GM18502 (cell line): ENCODE measurements at regions not wholly inside any gene's neighbourhood (a gene's known extent, or its start where the extent isn't known, plus 50 kb on each side); places are given as distances from the start of the nearest gene placed in this dataset.
"Not testable (repeated sequence)": the region's sequence is repeated elsewhere in the genome, so short reads cannot be mapped to it uniquely, and the experiment has no call there.

Experiments
- ATAC-seq: cut with Tn5 transposase; IDR thresholded peaks from one replicate; pipeline ENCODE4 v1.9.1; 2021; ENCODE audit warnings: mild to moderate bottlenecking; ENCODE audit not compliant: unreplicated experiment, poor library complexity

DNA sequence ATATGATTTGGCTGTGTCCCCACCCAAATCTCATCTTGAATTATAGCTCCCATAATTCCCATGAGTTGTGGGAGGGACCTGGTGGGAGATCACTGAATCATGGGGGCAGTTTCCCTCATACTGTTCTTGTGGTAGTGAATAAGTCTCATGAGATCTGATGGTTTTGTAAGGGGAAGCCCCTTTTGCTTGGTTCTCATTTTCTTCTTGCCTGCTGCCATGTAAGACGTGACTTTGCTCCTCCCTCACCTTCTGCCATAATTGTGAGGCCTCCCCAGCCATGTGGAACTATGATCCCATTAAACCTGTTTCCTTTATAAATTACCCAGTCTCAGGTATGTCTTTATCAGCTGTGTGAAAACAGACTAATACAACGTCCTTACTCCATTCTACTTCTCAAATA, 108.5 kb upstream of the SCAF8 start:
- not testable (repeated sequence) for ATAC-seq

DNA sequence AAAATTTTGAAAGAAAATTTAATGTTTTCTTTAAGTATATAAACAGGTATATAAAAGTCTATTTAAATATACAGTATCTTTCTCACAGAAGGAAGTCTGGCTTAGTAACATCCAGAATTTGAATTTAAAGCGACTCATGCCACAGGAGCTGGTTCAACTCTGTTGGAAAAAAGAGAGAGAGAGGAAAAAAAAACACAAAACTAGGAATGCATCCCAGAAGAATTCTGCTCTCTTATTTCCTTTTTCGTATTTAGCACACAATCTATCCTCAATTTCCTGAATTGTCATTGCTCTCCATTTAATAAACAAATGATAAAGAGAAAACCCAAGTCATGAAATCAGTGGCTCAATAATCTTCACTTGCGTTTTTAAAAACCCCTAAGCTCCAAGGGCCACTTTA, 107.5 kb upstream of the SCAF8 start:
- ATAC-seq = no peak

DNA sequence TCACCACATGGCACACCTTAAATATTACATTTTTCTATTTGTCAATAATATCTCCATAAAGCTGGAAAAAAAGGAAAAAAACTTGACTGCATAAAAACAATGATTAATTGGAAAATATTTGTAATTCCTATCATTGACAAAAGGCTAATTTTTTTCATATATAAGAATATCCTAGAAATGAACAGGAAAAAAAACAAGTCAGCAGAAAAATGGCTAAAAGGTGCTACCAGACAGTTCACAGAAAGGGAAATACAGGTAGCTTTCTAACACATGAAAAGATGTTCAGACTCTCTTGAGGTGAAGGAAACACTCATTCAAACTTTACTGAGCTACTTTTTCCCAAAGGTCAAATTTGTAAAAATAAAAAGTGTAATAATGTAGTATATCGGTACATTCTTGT, 104.1 kb upstream of the SCAF8 start:
- no peak for ATAC-seq

DNA sequence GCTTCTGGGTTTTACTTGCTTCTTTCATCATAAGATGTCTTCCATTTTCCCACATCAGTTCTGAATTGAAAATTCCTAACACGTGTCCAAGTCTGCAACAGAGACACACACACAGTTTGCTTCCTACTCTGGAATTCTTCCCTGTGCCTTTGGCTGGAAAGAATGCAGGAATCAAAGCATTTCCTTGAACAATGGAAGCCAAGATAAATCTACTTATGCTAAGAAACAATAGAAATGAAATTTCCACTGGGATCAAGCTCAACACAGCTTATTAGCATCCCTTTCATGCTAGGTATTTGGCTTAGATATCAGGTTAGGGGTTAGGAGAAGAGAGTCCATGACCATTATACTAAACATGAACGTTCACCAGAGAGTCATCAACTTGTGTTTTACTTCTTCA, 101.1 kb upstream of the SCAF8 start:
- no peak for ATAC-seq

DNA sequence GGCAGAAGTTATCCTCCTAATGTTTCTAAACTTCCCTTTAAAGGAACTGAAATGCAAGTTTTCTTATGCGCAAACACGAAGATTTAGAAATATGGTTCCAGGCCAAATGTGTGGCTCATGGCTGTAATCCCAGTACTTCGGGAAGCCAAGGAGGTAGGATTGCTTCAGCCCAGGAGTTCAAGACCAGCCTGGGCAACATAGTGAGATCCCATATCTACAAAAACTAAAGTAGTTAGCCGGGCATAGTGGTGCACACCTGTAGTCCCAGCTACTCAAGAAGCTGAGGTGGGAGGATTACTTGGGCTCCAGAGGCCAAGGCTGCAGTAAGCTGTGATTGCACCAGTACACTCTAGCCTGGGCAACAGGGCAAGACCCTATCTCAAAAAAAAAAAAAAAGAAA, 95.8 kb upstream of the SCAF8 start:
- no peak for ATAC-seq

DNA sequence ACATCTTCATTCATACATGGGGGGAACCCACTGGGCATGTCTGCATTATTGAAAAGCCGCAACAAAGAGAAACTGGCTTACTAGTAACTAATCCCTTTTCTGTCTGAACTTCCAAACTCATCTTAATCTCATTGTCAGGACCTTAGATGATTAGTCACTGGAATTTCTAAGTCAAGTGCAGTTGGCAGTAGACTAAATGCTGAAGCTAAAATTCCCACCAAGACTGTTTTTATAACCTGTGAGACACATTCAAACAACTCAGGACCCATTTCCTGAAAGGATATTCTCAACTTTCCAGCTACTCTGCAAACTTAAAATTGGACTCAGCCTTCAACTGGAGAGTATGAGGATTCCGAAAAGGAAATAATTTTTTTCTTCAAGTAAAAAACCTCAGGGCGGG, 94.8 kb upstream of the SCAF8 start:
- no peak for ATAC-seq

DNA sequence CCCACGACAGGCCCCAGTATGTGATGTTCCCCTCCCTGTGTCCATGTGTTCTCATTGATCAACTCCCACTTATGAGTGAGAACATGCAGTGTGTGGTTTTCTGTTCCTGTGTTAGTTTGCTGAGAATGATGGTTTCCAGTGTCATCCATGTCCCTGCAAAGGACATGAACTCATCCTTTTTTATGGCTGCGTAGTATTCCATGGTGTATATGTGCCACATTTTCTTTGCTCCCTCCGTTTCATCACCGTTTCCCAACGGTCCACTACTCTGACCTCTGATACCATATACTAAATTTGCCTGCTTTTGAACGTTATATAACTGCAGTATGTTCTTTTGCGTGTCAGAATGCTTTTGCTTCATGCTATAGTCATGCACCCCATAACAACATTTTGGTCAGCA, 94.0 kb upstream of the SCAF8 start:
- ATAC-seq = not testable (repeated sequence)

DNA sequence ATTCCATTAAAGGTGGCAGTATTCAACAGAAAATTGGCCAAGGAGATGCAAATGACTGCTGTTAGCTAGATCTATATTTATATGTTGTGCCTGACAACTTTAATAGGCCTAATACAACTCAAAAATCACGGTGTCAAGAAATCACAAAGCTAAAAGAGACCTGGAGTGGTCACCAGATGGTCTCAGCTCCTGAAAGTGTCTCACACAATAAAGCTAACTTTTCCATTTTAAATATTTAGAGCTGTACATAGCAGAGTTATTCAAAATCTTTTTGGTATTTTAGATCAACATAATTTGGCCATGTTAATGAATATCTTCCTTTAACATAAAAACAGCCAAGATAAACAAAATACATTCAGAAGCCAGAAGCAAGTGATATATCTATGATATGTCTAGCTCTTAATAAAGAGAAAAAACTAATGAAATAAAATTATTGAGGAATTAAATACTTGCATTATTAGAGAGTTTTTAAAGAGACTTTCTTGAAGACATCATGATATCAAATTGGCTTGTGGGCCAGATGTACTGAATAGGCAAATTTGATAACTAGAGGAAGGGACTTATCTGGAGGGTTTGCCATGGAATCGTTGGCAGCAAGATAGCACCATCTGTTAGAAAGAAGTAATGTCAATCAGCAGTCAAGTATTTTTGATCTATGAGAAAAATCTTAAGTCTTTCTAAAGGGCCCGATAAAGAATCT, 84.9 kb upstream of the SCAF8 start:
- ATAC-seq = no peak

DNA sequence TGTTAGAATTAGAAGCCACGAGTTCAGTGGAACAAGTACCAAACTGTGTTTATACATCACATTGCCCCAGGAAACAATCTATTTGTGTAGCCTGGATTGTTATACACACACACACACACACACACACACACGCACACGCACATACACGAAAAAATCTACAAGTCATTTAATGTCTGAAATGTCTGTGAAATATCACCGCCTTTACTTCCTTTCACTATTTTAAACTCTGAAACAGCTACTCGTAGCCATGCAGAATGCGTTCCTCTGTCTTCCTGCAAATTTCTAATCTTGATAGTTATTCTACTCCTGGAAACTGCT, 84.4 kb upstream of the SCAF8 start:
- ATAC-seq = no peak

DNA sequence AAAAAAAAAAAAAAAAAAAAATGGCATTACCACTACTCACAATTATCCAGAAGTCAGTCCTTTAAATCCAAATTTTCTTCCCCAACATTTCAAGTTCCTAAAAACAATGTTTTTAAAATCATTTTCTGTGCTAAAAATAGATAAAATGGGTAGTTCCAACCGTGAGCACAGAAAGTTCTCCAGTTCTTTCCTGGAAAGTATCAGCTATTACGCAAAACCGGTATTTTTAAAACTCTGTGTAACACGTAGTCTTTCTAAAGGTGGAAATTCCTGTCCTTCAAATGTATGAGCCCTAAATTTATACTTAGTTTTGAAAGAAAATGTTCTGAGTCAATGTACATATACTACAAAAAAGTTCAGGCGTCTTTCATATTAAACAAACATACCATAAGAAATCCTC, 83.5 kb upstream of the SCAF8 start:
- ATAC-seq = no peak

DNA sequence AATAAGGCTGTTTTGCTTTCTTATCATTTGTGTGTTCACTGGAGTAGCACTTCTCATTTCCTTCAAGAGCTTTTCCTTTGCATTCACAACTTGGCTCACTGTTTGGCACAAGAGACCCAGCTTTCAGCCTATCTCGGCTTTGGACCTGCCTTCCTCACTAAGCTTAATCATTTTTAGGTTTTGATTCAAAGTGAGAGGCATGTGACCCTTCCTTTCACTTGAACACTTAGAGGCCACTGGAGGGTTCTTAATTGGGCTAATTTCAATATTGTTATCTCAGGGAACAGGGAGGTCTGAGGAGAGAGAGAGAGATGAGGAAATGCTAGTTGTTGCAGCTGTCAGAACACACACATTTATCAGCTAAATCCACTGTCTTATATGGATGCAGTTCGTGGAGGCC, 82.9 kb upstream of the SCAF8 start:
- no peak for ATAC-seq

DNA sequence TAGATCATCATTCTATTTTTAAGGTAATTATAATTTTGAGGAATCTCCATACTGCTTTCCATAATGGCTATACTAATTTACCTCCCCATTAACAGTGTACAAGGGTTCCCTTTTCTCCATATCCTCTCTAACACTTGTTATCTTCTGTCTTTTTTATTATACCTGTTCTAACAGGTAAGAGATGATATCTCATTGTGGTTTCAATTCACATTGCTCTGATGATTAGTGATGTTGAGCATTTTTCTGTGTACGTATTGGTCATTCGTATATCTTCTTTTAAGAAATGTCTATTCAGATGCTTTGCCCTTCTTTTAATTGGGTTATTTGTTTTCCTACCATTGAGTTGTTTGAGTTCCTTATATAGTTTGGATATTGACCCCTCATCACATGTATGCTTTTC, 81.6 kb upstream of the SCAF8 start:
- ATAC-seq = no peak

DNA sequence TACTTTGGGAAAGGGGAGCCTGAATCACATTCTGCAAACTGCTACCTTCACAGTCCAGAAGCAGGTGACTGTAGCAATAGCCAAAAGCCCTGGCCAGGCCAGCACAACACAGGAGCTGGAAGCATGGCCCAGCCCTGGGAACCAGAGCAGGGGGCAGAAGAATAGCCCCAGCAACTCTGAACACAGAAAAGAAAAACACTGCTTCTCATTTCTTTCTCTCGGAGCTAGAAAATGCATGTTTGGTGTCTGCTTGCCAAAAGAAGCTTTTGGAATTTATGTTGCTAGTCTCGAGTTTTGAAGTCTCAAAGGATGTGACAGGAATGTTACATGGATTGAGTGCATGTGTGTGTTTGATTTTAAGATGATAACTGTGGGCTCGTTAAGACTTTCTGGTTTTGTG, 79.8 kb upstream of the SCAF8 start:
- ATAC-seq = no peak

DNA sequence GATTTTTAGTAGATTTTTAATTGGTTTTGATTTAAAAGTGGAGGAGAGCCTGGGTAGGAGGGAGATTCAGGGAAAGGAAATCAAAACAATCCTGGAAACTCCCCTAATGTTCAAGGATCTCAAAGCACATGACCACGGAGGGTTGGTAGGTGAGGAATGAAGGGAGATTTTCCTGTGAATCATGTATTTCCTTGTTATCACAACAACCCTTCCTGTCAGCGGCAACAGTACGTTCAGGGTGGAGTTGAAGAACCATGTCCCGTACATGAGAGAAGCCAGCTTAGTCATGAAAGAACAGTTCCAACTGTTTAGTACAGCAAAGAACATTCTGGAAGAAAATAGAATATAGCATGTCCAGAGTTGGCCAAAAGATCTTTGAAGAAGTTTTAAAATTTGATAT, 79.4 kb upstream of the SCAF8 start:
- ATAC-seq = no peak

DNA sequence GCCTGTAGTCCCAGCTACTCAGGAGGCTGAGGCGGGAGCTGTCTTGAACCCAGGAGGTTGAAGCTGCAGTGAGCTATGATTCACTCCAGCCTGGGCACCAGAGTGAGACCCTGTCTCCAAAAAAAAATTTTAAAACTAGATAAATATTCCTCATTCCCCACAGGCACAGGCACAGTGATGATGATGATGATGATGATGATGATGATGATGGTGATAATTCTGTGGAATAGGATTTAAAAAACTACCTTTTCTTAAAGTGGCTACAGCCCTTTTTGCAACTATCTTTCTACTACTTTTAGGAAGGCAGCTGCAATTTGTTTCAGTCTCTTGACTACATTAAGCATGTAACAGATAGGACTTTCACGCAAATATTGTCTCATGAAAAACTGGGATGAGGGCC, 76.6 kb upstream of the SCAF8 start:
- no peak for ATAC-seq

DNA sequence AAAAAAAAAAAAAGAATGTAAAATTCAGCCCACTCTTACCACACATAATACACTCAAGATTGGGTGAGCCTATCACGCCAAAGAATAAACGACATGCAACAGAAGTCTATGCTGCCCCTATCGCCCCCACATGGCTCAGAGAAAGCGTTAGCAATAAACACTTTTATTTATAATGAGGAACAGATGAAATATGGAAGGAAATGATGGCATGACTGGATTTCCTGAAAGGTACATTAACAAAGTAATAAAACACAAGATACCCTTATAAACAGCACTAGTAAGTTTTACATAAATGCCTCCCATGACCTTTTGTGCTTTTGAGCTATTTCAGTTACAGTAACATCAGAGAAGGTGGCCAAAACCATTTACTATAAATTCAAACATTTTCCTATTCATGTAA, 71.4 kb upstream of the SCAF8 start:
- ATAC-seq = no peak

DNA sequence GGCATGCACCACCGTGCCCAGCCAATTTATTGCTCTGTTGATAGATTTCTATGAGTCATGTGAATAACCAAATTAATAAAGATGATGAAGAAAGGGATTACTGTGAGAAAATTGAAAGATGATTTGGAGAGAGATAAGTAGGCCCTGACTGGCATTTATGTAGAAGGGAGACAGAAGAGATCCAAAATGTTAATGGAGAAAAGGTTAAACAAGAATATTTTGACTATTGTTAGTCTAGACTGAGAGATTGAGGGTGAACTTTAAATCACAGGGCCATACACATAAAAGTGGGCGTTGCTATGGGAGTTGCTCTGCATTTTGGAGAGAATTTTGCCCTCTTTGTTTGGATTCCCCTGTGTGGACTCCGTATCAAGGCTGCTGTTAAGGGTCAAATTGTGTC, 68.9 kb upstream of the SCAF8 start:
- no peak for ATAC-seq

DNA sequence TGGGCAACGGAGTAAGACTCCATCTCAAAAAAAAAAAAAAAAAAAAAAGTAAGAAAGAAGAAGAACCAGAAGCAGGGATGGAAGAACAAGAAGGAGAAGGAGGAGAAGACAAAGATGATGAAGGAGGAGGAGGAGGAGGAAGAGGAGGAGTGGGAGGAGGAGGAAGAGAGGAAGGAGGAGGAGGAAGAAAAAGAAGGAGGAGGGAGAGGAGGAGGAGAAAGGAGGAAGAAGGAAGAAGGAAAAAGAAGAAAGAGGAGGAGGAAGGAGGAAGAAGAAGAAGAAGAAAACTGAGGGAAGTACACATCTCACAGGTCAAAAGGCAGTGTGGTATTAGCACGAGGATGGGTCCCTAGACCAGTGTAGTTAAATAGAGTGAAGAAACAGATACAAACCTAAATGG, 65.1 kb upstream of the SCAF8 start:
- no peak for ATAC-seq

DNA sequence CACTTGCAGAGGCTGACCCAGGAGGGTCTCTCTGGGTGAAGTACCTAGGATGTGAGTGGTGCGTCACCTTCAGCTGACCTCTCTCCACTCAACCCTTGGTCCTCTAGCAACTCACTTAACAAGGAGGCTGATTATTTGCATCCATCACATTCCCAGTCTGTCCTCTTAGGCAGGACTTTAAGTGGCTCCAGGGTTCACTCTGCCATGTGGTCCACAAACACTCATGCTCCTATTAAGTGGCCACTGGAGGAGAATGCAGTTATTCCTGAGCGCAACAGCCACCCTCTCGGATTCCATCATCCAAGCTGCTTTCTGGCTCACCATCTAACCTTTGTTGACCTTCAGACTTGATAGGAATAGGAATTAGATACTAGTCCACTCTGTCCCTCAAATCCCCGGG, 61.1 kb upstream of the SCAF8 start:
- ATAC-seq = no peak

DNA sequence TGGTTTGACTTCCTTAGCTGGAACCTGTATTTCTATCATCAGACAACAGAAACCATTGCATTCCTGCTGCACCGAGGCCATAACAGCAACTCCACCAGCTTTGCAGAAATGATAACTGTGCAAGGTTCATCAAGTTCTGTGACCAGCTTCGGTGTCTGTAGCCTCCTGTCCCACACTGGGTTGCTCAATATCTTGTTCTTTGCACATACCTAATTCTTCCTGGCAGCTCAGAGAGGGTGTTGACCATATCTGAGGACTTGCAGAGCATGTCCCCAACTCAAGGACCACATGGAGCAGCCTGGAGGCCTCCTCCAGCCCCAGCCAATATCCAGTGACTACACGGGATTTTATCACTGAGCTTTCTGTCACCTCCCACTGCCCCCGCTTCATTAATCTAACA, 59.3 kb upstream of the SCAF8 start:
- no peak for ATAC-seq

DNA sequence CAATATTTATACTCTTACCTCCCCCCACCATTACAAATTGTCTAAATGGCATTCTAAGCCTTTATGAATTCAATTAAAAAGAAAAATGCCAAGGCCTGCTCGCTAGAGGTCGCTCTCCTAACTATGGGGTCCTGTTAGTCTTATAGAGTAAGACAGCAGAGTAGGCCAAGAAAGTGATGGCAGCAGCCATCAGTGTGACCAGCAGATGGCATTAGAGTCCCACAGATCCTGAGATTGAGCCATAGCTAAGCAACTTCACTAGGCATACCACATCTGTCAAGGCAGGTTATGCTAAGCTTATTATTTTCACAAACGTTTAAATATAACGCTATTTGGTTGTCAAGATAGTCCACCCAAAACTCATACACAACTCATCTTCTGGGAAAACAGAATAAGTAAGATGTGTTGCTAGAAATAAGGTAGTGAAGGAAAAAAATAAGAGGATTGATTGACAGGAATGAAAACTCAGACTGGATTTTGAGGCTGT, 57.6 kb upstream of the SCAF8 start:
- peak; percentile 100 for ATAC-seq

DNA sequence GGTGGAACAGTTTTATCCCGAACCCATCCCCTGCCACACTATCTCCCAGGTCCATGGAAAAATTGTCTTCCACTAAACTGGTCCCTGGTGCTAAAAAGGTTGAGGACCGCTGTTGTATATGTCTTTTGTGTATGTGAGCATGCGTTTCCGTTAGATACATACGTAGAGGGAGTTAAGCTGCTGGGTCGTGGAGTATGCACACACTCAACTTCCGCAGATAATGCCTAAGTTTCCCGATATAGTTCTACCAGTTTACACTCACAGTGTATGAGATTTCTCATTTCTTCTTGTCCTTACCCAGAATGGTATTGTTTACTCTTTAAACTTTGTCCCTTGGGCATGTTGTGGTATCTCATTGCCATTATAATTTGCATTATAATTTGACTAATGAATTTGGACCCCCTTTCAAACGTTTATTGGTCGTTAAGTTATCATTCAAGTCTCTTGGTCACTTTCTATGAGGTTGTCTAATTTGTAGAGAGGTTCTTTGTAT, 50.5 kb upstream of the SCAF8 start:
- ATAC-seq = no peak
